ENCODE measurements at regions not wholly inside any gene's neighbourhood (a gene's known extent, or its start where the extent isn't known, plus 50 kb on each side); places are given as distances from the start of the nearest gene placed in this dataset.

- ChIA-PET CTCF (no interaction called here), POLR2A (no interaction called here)
- DNase-seq (ENCODE audit: extremely low spot score), result no peak
- TF ChIP-seq NFRKB (IDR thresholded peaks at IDR 0.05) (no peak), PKNOX1 (IDR thresholded peaks at IDR 0.05) (no peak), ARNT (IDR thresholded peaks at IDR 0.05) (no peak), CTBP1 (IDR thresholded peaks at IDR 0.05; ENCODE audit: borderline replicate concordance) (no peak), TARDBP (IDR thresholded peaks at IDR 0.05) (no peak), LEF1 (IDR thresholded peaks at IDR 0.05; ENCODE audit: borderline replicate concordance) (no peak), BHLHE40 (IDR thresholded peaks at IDR 0.05; ENCODE audit: borderline replicate concordance) (no peak), FOXM1 (IDR thresholded peaks at IDR 0.05; ENCODE audit: borderline replicate concordance) (no peak), L3MBTL2 (conservative IDR thresholded peaks at IDR 0.05) (no peak), FOXA1 (IDR thresholded peaks at IDR 0.05) (no peak)
Measured at GRCh38 chr10:7507887-7508726, 97.3 kb upstream of the SFMBT2 start.

GRCh38 chr10:7506571-7506970 lies 95.7 kb upstream of the SFMBT2 start:
- TF ChIP-seq LEF1 (IDR thresholded peaks at IDR 0.05; ENCODE audit: borderline replicate concordance) (no peak), TARDBP (IDR thresholded peaks at IDR 0.05) (no peak), FOXA1 (IDR thresholded peaks at IDR 0.05) (no peak), HDGF (IDR thresholded peaks at IDR 0.05; ENCODE audit: borderline replicate concordance) (no peak), SP1 (IDR thresholded peaks at IDR 0.05) (no peak), NFRKB (IDR thresholded peaks at IDR 0.05) (no peak), L3MBTL2 (conservative IDR thresholded peaks at IDR 0.05) (no peak), ELF4 (IDR thresholded peaks at IDR 0.05) (no peak), FOXM1 (IDR thresholded peaks at IDR 0.05; ENCODE audit: borderline replicate concordance) (no peak), ZNF384 (IDR thresholded peaks at IDR 0.05) (no peak), SUZ12 (IDR thresholded peaks at IDR 0.05) (no peak)
- no peak for DNase-seq (ENCODE audit: extremely low spot score)
- CTCF ChIA-PET, result interaction anchor here (0.7 kb wide), 1 partner anchor 67 kb away, joined by 4 read pairs; no protein-coding TSS in a partner anchor
- POLR2A ChIA-PET, result no interaction called here

GRCh38 chr10:7505196-7505595 lies 94.4 kb upstream of the SFMBT2 start:
- DNase-seq (ENCODE audit: extremely low spot score), result no peak
- ChIA-PET CTCF (no interaction called here), POLR2A (no interaction called here)

GRCh38 chr10:7503190-7503589 lies 92.4 kb upstream of the SFMBT2 start:
- POLR2A ChIA-PET, result no interaction called here
- no peak for DNase-seq (ENCODE audit: extremely low spot score)
- CTCF ChIA-PET, result interaction anchor here (0.6 to 1.4 kb wide), 3 partner anchors 10 to 1228 kb away, joined by 3 to 6 read pairs (median 3); no protein-coding TSS in a partner anchor
- peak; percentile 36 for TF ChIP-seq CTBP1 (IDR thresholded peaks at IDR 0.05; ENCODE audit: borderline replicate concordance)
- TF ChIP-seq FOXK2 (IDR thresholded peaks at IDR 0.05), result no peak

More at GRCh38 chr10:7505196-7505595, 94.4 kb upstream of the SFMBT2 start:
- no peak for TF ChIP-seq CTBP1 (IDR thresholded peaks at IDR 0.05; ENCODE audit: borderline replicate concordance)
- TF ChIP-seq ZNF384 (IDR thresholded peaks at IDR 0.05), result no peak

GRCh38 chr10:7501157-7501556 lies 90.3 kb upstream of the SFMBT2 start:
- CTCF ChIA-PET, result no interaction called here
- TF ChIP-seq PKNOX1 (IDR thresholded peaks at IDR 0.05) (no peak), HDGF (IDR thresholded peaks at IDR 0.05; ENCODE audit: borderline replicate concordance) (no peak), TARDBP (IDR thresholded peaks at IDR 0.05) (no peak), ELF4 (IDR thresholded peaks at IDR 0.05) (no peak), ZNF384 (IDR thresholded peaks at IDR 0.05) (no peak), NFRKB (IDR thresholded peaks at IDR 0.05) (no peak), SUZ12 (IDR thresholded peaks at IDR 0.05) (no peak), L3MBTL2 (conservative IDR thresholded peaks at IDR 0.05) (no peak), FOXK2 (IDR thresholded peaks at IDR 0.05) (no peak), SP1 (IDR thresholded peaks at IDR 0.05) (no peak), FOXM1 (IDR thresholded peaks at IDR 0.05; ENCODE audit: borderline replicate concordance) (no peak), LEF1 (IDR thresholded peaks at IDR 0.05; ENCODE audit: borderline replicate concordance) (no peak), ARNT (IDR thresholded peaks at IDR 0.05) (no peak)
- no peak for DNase-seq (ENCODE audit: extremely low spot score)
- POLR2A ChIA-PET, result no interaction called here

GRCh38 chr10:7498111-7498510 lies 87.3 kb upstream of the SFMBT2 start:
- TF ChIP-seq TARDBP (IDR thresholded peaks at IDR 0.05) (no peak), LEF1 (IDR thresholded peaks at IDR 0.05; ENCODE audit: borderline replicate concordance) (no peak), FOXM1 (IDR thresholded peaks at IDR 0.05; ENCODE audit: borderline replicate concordance) (no peak), BHLHE40 (IDR thresholded peaks at IDR 0.05; ENCODE audit: borderline replicate concordance) (no peak), SUZ12 (IDR thresholded peaks at IDR 0.05) (no peak), ZNF384 (IDR thresholded peaks at IDR 0.05) (no peak), HDGF (IDR thresholded peaks at IDR 0.05; ENCODE audit: borderline replicate concordance) (no peak), FOXK2 (IDR thresholded peaks at IDR 0.05) (no peak), PKNOX1 (IDR thresholded peaks at IDR 0.05) (no peak), ELF4 (IDR thresholded peaks at IDR 0.05) (no peak)
- ChIA-PET CTCF (no interaction called here), POLR2A (no interaction called here)
- DNase-seq (ENCODE audit: extremely low spot score), result no peak
